ENCODE measurements at regions not wholly inside any gene's neighbourhood (a gene's known extent, or its start where the extent isn't known, plus 50 kb on each side); places are given as distances from the start of the nearest gene placed in this dataset.

- TF ChIP-seq CTCF (IDR thresholded peaks at IDR 0.05; ENCODE audit: insufficient read depth, low read length, poor library complexity, severe bottlenecking) (no peak), EZH2phosphoT487 (conservative IDR thresholded peaks at IDR 0.05; ENCODE audit: low read length) (no peak)
These were observed 99.6 kb upstream of the MDM1 start for GRCh38 chr12:68431786-68432185.
